Choroid plexus epithelial cell (primary cell): ENCODE measurements at regions not wholly inside any gene's neighbourhood (a gene's known extent, or its start where the extent isn't known, plus 50 kb on each side); places are given as distances from the start of the nearest gene placed in this dataset.

ENCODE experiments used
- DNase-seq: peaks from one replicate; pipeline ENCODE4 v3.0.0-alpha.2; 2010; ENCODE audit warnings: low read depth
- H3K4me3 ChIP-seq: 2 replicates; pipeline ENCODE4 v1.5.1; 2011; ENCODE audit warnings: low read depth, mild to moderate bottlenecking, control low read depth, low read length, moderate library complexity
- TF ChIP-seq, protein P1 (sequence below): conservative IDR thresholded peaks from 2 replicates; pipeline ENCODE4 v1.5.1; 2011; ENCODE audit warnings: low read depth, mild to moderate bottlenecking, control low read depth, inconsistent platforms, low read length, moderate library complexity

DNA sequence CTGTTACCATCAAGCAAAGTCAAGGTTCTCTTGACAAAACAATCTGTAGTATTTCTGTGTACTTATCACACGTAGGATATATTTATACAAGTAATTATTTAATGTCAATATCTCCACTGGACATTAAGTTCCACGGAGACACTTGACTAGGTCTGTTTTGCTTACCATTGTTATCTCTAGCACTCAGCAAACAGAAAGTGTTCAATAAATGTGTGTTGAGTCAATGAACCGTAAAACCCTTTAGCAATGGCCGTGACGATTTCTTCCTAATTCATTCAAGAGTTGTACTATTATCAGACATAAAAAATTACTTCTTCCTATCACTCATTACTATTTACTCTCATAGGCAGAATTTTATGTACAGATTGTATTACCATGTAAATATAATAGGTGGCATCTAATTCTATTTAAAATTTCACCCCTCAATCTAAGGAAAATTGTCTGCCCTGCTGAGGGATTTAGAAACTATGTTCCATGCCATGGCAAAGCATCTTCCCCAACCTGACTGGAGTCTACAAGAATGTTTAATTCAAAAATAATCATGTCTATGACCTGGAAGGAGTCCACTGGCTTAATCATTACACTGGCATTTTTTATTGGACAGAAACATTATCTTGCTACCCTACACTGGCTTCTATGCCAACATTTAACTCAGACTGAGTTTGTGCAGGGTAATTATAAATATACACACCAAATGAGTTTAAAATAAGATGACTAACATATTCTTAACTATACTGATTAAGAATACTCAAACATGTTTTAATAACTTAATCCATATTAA lies 301.9 kb downstream of the ZEB2 start:
- DNase-seq = no peak
- H3K4me3 ChIP-seq = no peak overlapping the region
- TF ChIP-seq, protein P1, sequence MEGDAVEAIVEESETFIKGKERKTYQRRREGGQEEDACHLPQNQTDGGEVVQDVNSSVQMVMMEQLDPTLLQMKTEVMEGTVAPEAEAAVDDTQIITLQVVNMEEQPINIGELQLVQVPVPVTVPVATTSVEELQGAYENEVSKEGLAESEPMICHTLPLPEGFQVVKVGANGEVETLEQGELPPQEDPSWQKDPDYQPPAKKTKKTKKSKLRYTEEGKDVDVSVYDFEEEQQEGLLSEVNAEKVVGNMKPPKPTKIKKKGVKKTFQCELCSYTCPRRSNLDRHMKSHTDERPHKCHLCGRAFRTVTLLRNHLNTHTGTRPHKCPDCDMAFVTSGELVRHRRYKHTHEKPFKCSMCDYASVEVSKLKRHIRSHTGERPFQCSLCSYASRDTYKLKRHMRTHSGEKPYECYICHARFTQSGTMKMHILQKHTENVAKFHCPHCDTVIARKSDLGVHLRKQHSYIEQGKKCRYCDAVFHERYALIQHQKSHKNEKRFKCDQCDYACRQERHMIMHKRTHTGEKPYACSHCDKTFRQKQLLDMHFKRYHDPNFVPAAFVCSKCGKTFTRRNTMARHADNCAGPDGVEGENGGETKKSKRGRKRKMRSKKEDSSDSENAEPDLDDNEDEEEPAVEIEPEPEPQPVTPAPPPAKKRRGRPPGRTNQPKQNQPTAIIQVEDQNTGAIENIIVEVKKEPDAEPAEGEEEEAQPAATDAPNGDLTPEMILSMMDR = no peak

DNA sequence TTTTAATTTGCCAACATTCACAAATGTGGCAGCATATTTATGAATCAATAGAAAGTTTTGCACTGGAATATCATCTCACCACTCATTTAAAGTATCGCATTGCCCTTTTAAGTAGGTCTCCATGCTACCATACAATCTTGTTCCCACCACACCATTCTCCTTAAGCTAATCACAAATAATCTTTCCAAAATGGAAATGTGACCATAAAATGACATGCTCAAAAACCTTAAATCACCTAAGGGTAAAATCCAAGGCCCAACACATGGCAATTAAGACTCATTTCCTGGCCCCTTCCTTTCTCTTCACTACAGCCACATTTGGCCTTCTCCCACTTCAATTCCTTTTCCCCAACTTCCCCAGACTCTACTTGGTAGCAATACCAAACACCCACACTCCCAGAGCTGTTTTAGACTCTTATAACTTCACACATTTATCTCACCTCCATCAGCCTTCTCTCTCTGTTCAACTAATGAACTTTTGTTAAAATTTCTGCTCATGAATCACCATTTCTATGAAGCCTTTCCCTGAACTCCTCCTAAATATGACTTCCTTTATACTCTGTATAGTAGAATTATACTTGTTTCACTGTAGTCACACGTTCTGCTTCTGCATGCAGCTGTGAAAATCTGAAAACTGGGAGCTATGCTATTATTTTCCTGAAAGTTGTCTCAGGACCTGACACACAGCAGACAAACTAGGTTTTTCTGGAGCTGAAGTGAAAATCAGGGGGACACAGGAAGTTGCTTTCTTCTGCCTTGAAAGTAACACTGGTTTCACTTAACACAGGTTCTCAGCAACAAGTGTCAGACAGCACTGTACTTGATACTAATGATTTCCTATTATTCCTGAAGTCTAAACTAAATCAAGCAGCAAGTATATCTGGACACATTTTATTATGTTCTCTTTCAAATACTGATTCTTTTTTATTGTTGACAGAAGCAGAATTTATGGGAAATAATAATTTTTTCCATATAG lies 303.9 kb downstream of the ZEB2 start:
- TF ChIP-seq, protein P1 = no peak
- H3K4me3 ChIP-seq = no peak overlapping the region
- DNase-seq = no peak

DNA sequence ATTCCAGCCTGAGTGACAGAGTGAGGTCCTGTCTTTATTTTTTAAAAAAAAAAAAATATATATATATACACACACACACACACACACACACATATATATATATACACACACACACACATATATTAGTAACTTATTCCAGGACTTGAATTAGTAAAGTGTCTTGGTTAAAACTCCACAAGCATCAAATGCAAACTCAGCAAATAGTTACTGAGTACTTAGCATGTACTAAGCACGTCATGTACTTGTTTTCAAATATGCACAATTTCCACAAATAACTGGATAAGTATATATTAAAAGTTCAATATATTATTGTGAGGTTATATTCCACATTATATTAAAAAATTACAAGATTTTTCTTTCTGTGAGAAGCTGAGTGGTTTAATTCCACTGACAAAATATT lies 304.7 kb downstream of the ZEB2 start:
- no peak overlapping the region for H3K4me3 ChIP-seq
- no peak for DNase-seq
- TF ChIP-seq, protein P1 = no peak

DNA sequence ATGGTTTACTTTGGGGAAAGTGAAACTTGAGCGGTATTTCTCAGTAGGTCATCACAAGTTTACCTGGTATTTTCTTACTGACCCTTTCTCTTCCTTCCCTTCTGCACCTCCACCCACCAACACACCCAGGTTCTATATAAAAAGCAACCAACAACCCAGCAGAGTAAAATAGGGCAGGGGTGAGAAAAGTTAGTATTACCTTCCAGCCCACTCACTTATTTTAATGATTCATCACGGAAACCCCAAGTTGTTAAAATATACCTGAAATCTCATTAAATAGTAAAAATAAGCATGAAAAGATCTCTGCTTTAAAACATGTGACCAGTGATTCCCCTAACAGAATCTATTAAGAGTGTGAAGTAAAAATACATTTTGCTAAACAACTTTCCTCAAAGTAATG lies 306.1 kb downstream of the ZEB2 start:
- no peak for DNase-seq
- no peak overlapping the region for H3K4me3 ChIP-seq
- TF ChIP-seq, protein P1 = no peak

DNA sequence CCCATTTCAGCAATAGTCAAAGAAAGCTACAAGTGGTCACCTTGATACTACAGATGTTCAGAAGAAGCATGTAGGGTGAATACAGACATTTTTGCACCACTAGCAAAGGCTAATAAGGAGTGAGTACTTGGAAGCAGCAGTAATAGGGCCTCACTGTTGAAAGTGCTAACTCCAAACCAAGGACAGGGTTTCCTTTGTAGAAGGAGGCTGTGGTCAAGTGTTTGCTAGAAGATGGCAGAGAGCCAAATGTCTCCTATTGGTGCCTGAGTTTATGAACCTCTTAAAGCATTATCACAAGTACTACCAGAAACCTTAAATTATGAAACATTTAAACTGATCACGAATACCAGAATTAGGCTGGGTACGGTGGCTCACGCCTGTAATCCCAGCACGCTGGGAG lies 308.1 kb downstream of the ZEB2 start:
- DNase-seq = peak; percentile 35
- H3K4me3 ChIP-seq = no peak overlapping the region
- TF ChIP-seq, protein P1 = no peak

DNA sequence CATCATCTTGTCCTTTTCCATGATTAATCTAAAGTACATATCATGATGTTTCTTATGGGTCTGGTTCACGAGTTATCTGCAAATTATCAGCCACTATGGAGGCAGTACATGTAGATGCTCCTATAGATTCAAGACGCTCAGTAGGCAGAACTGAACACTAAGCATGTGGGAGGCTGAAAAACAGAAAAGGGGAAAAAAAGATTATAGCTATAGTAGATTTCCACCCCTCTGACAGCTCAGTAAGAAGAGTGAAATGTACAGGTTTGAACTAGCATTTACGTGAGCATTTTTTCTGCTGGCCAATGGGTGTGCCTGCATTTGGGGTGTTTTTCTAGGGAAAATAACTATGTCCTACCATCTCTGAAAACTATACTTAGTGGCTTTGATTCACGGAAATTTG lies 308.9 kb downstream of the ZEB2 start:
- TF ChIP-seq, protein P1 = no peak
- no peak overlapping the region for H3K4me3 ChIP-seq
- no peak for DNase-seq
